ENCODE measurements at regions not wholly inside any gene's neighbourhood (a gene's known extent, or its start where the extent isn't known, plus 50 kb on each side); places are given as distances from the start of the nearest gene placed in this dataset.

DNA sequence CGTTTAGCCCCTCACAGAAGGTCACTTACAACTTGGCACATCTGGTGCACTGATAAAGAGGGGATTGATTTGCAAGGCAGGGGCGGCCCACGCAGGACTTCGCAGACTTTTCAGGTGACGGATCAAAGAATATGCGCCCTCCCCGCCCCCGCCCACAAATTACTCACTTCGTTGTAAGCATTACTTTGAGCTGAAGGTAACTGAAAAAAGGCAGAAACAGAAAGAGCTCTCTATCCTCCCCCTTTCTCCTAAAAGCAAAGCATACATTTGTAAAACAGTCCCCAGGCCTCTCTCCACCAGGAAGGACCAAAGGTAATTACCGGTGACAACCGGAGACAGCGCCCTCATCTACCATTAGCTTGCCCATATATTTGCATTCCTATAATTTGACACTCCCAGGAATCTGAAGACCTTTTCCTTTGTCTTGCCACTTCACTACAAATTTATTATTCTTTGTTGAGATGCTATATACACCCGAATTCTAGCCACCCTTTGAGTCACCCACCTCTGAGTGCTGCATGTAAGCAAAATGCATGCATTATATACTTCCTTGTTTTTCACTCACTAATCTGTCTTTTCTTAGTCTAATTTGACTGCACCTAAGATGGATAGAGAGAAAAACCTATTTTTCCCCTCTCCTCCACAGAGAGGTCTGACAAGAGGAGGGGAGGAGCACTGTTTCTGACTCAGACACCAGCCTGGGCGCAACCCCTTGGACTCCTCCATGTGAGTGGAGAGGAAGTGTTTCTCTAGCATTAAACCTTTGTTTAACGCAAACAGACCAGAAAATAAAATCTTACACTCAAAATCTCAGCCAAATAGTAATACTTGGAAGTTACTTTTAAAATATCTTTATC is 74.7 kb upstream of the SPIN1 start:
- TF ChIP-seq POLR2AphosphoS5 (IDR thresholded peaks at IDR 0.05) (no peak), POLR2A (IDR thresholded peaks at IDR 0.05) (no peak)
- TF ChIP-seq, protein P1, sequence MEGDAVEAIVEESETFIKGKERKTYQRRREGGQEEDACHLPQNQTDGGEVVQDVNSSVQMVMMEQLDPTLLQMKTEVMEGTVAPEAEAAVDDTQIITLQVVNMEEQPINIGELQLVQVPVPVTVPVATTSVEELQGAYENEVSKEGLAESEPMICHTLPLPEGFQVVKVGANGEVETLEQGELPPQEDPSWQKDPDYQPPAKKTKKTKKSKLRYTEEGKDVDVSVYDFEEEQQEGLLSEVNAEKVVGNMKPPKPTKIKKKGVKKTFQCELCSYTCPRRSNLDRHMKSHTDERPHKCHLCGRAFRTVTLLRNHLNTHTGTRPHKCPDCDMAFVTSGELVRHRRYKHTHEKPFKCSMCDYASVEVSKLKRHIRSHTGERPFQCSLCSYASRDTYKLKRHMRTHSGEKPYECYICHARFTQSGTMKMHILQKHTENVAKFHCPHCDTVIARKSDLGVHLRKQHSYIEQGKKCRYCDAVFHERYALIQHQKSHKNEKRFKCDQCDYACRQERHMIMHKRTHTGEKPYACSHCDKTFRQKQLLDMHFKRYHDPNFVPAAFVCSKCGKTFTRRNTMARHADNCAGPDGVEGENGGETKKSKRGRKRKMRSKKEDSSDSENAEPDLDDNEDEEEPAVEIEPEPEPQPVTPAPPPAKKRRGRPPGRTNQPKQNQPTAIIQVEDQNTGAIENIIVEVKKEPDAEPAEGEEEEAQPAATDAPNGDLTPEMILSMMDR (IDR thresholded peaks at IDR 0.05), result no peak
